Activated T-cell treated with anti-CD3 and anti-CD28 coated beads, Interleukin-2, amount 50 U/mL, for 72 hours (primary cell): ENCODE measurements at regions not wholly inside any gene's neighbourhood (a gene's known extent, or its start where the extent isn't known, plus 50 kb on each side); places are given as distances from the start of the nearest gene placed in this dataset.

Source experiments
- ATAC-seq, 2 donors: fragments of 150-1000 bp; cut with Tn5 transposase; replicated peaks in 1 of 2; 2 replicates each; pipeline ENCODE4 v1.10.0; 2021; ENCODE audit warnings: moderate library complexity in 2 of 2, mild to moderate bottlenecking in 1 of 2
- DNase-seq, 2 donors: peaks; one replicate each; pipeline ENCODE4 v3.0.0; 2021 to 2022; ENCODE audit warnings: mixed read lengths in 1 of 2
- H3K27ac Mint-ChIP-seq: one replicate; pipeline ENCODE4 v1.8.0; 2022; ENCODE audit warnings: mild to moderate bottlenecking, moderate library complexity, mixed read lengths
- H3K27me3 Mint-ChIP-seq: one replicate; pipeline ENCODE4 v1.8.0; 2022; ENCODE audit warnings: low read depth, mixed read lengths
- H3K36me3 Mint-ChIP-seq, 2 donors: one replicate each; pipeline ENCODE4 v1.8.0; 2022; ENCODE audit warnings: mixed read lengths in 2 of 2, mild to moderate bottlenecking in 1 of 2; ENCODE audit not compliant: insufficient read depth in 2 of 2
- H3K4me1 Mint-ChIP-seq: one replicate; pipeline ENCODE4 v1.8.0; 2022; ENCODE audit warnings: low read depth, mixed read lengths
- H3K4me3 Mint-ChIP-seq, 2 donors: one replicate each; pipeline ENCODE4 v1.8.0; 2022; ENCODE audit warnings: mild to moderate bottlenecking in 2 of 2, mixed read lengths in 2 of 2, moderate library complexity in 2 of 2
- H3K9me3 Mint-ChIP-seq, 2 donors: one replicate each; pipeline ENCODE4 v1.8.0; 2022; ENCODE audit warnings: mixed read lengths in 2 of 2

DNA sequence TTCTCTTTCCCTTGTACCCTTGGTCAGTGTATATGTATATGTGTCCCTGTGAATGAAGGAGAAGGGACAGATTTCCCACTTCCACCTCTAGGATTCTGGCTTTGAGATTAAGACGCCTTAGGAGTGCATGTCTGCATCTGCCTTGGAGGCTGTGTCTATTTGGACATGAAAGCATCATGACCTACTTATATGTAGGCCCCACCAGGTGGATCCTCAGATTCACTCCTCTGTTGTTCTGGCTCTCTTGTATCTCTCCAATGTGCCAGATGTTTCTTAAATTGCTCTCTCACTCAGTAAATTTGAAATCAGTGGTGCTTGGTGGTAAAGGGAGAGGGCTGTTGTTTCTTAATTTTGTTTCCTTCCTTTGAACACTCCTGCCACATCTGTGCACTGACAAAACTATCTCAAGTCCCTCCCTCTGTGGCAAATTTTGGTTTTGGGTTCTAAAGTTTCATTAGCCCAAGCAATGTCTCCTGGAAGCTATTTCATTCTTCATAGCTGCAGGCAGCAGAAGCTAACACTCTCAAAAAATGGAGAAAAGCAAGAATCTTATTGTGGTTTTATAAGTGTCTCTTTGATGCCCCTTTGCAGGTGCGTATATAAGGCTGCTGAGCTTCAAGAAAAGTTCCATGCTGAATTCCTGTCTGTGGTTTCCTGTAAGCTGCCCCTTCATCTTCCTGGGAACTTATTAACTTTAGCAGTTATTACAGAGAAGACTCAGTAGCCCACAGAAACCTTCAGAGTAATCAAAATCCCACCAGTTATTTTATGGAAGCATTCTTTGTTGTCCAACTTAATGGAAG, 179.7 kb upstream of the SETBP1 start:
- Mint-ChIP-seq H3K4me1 (no peaks in the 10 kb centered on the region), H3K36me3 (no peaks in the 10 kb centered on the region), H3K9me3 (no peaks in the 10 kb centered on the region), H3K4me3 (no peak overlapping the region), H3K27me3 (no peaks in the 10 kb centered on the region), H3K27ac (no peak overlapping the region)
- ATAC-seq (no peak), DNase-seq (no peak)

- H3K4me1 Mint-ChIP-seq, result no peaks in the 10 kb centered on the region
- ATAC-seq (no peak), DNase-seq (no peak)
- H3K36me3 Mint-ChIP-seq, result no peaks in the 10 kb centered on the region
- H3K9me3 Mint-ChIP-seq, result no peaks in the 10 kb centered on the region
- no peak overlapping the region for H3K4me3 Mint-ChIP-seq
- no peaks in the 10 kb centered on the region for H3K27me3 Mint-ChIP-seq
- no peak overlapping the region for H3K27ac Mint-ChIP-seq
Measured at GRCh38 chr18:44502221-44502620, 178.5 kb upstream of the SETBP1 start.

DNA sequence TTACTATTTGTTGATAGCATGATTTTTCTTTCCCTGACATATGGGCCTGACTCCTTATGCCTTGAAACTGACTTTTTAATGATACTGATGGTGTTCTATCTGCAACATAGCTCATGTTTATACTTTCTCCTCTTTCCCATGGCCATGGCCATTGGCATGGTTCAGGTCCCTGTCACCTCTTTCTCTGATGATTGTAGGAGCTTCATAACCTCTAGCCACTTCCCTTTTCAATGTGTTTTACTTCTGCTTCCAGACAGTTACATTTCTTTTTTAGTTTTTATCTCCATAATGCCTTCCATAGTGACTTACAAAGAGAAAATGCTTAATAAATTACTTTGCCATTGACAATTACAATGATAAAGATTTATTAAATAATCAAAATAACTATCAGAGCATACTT, 177.9 kb upstream of the SETBP1 start:
- H3K36me3 Mint-ChIP-seq, result no peaks in the 10 kb centered on the region
- ATAC-seq, result no peak
- DNase-seq, result no peak

DNA sequence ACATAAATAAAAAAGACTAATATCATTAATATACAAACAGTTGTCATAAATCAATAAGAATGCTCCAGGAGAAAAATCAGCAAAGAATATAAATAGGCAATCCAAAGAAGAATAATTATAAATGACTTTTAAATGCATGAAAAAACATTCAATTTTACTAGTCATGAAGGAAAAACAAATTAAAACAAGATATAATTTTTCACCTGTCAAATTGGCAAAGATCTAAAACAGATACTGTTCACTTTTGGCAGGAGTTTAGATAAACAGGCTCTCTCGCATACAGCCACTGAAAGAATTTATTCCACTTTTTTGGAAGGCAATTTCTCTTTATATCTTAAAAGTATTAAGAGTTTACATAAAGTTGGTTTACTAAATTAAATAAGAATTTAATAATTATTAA, 176.8 kb upstream of the SETBP1 start:
- H3K27me3 Mint-ChIP-seq, result no peaks in the 10 kb centered on the region
- H3K4me3 Mint-ChIP-seq, result no peak overlapping the region
- H3K27ac Mint-ChIP-seq, result no peak overlapping the region
- no peak for DNase-seq
- no peaks in the 10 kb centered on the region for H3K4me1 Mint-ChIP-seq
- no peak for ATAC-seq
- H3K36me3 Mint-ChIP-seq, result no peaks in the 10 kb centered on the region
- H3K9me3 Mint-ChIP-seq, result no peaks in the 10 kb centered on the region

More for the DNA sequence above, 177.9 kb upstream of the SETBP1 start:
- Mint-ChIP-seq H3K4me1 (no peaks in the 10 kb centered on the region), H3K27ac (no peak overlapping the region), H3K9me3 (no peaks in the 10 kb centered on the region), H3K4me3 (no peak overlapping the region), H3K27me3 (no peaks in the 10 kb centered on the region)

GRCh38 chr18:44507729-44508325, 172.9 kb upstream of the SETBP1 start:
- no peaks in the 10 kb centered on the region for H3K27me3 Mint-ChIP-seq
- no peaks in the 10 kb centered on the region for H3K9me3 Mint-ChIP-seq
- no peak overlapping the region for H3K4me3 Mint-ChIP-seq
- DNase-seq, result peak; percentile 18 to 21
- no peaks in the 10 kb centered on the region for H3K4me1 Mint-ChIP-seq
- peak; percentile 79 to 85 for ATAC-seq
- H3K36me3 Mint-ChIP-seq, result no peaks in the 10 kb centered on the region
- H3K27ac Mint-ChIP-seq, result no peak overlapping the region

DNA sequence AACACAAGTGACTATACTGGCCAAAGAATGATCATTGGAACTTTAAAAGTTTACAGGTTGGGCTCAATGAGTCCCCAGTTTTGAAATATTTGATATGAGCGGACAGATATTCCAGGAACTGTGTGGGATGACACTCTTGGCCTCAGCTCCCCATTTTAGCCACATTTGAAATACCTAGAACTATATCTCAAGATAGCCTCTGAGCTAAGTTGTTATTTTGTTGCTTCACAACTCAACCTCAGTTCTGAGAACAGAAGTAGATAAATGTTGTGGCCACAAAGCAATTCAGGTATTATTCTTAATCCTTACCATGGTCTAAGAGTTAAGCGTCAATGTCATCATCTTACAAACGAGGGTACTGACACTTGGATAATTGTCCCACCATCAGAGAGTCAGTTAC, 172.2 kb upstream of the SETBP1 start:
- H3K36me3 Mint-ChIP-seq, result no peaks in the 10 kb centered on the region
- no peak overlapping the region for H3K27ac Mint-ChIP-seq
- H3K4me1 Mint-ChIP-seq, result no peaks in the 10 kb centered on the region
- H3K4me3 Mint-ChIP-seq, result no peak overlapping the region
- ATAC-seq, result peak; percentile 36 to 49
- no peak for DNase-seq
- H3K27me3 Mint-ChIP-seq, result no peaks in the 10 kb centered on the region
- H3K9me3 Mint-ChIP-seq, result no peaks in the 10 kb centered on the region

GRCh38 chr18:44509048-44509447, 171.6 kb upstream of the SETBP1 start:
- Mint-ChIP-seq H3K27ac (no peak overlapping the region), H3K27me3 (no peaks in the 10 kb centered on the region), H3K9me3 (no peaks in the 10 kb centered on the region), H3K36me3 (no peaks in the 10 kb centered on the region), H3K4me3 (no peak overlapping the region), H3K4me1 (no peaks in the 10 kb centered on the region)
- no peak for ATAC-seq
- no peak for DNase-seq

- Mint-ChIP-seq H3K4me1 (no peaks in the 10 kb centered on the region), H3K36me3 (no peaks in the 10 kb centered on the region), H3K27ac (no peak overlapping the region), H3K4me3 (no peak overlapping the region), H3K27me3 (no peaks in the 10 kb centered on the region), H3K9me3 (no peaks in the 10 kb centered on the region)
- DNase-seq (no peak), ATAC-seq (no peak)
Measured at GRCh38 chr18:44510390-44510789, 170.3 kb upstream of the SETBP1 start.

DNA sequence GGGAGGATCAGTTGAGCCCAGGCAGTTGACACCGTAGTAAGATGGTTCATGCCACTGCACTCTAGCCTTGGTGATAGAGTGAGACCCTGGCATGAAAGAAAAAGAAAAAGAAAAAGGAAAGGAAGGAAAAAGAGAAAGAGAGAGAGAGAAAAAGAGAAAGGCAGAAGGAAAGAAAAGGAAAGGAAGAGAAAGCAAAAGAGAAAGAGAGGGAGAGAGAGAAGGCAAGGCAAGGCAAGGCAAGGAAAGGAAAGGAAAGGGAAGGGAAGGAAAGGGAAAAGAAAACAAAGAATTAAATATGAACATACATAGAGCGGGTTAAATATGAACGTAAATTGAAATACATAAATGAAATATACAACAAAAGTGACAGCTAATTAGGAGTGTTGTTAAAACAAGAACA, 167.5 kb upstream of the SETBP1 start:
- H3K27me3 Mint-ChIP-seq, result no peaks in the 10 kb centered on the region
- ATAC-seq (no peak), DNase-seq (no peak)
- peak overlapping the region; percentile 2 for H3K27ac Mint-ChIP-seq
- no peaks in the 10 kb centered on the region for H3K4me1 Mint-ChIP-seq
- no peak overlapping the region for H3K4me3 Mint-ChIP-seq
- no peaks in the 10 kb centered on the region for H3K9me3 Mint-ChIP-seq
- no peaks in the 10 kb centered on the region for H3K36me3 Mint-ChIP-seq

- Mint-ChIP-seq H3K4me3 (no peak overlapping the region), H3K36me3 (no peaks in the 10 kb centered on the region), H3K9me3 (no peaks in the 10 kb centered on the region), H3K27me3 (no peaks in the 10 kb centered on the region), H3K27ac (no peak overlapping the region), H3K4me1 (no peaks in the 10 kb centered on the region)
- no peak for DNase-seq
- no peak for ATAC-seq
Measured at GRCh38 chr18:44514106-44514505, 166.6 kb upstream of the SETBP1 start.

DNA sequence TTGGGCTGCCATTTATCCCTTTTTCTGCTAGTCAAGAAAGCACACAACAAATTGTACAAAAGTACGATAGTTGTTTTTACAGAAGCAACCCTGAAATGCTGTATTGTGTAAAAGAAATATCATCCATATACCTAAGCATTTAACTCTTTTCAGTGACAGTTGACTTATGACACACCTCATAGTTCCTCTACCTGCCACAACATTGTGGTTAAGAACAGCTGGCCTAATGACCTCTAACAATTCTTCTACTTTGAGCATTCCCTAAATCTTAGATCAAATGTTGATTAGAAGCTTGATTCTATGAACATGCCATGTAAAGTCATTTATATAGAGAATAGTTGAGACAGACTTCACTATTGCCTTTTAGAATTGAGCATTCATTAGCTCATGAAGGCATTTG, 165.9 kb upstream of the SETBP1 start:
- Mint-ChIP-seq H3K9me3 (no peaks in the 10 kb centered on the region), H3K36me3 (no peaks in the 10 kb centered on the region), H3K27me3 (no peaks in the 10 kb centered on the region), H3K4me1 (no peaks in the 10 kb centered on the region), H3K27ac (no peak overlapping the region), H3K4me3 (no peak overlapping the region)
- no peak for ATAC-seq
- DNase-seq, result no peak

- no peaks in the 10 kb centered on the region for H3K4me1 Mint-ChIP-seq
- no peak overlapping the region for H3K4me3 Mint-ChIP-seq
- no peaks in the 10 kb centered on the region for H3K36me3 Mint-ChIP-seq
Measured at GRCh38 chr18:44516450-44516849, 164.2 kb upstream of the SETBP1 start.

GRCh38 chr18:44517136-44517535, 163.6 kb upstream of the SETBP1 start:
- Mint-ChIP-seq H3K4me1 (no peaks in the 10 kb centered on the region), H3K9me3 (no peaks in the 10 kb centered on the region), H3K27ac (no peak overlapping the region), H3K4me3 (no peak overlapping the region), H3K27me3 (no peaks in the 10 kb centered on the region), H3K36me3 (no peaks in the 10 kb centered on the region)
- ATAC-seq (no peak), DNase-seq (no peak)

More at GRCh38 chr18:44516450-44516849, 164.2 kb upstream of the SETBP1 start:
- ATAC-seq, result no peak
- no peaks in the 10 kb centered on the region for H3K27me3 Mint-ChIP-seq
- no peaks in the 10 kb centered on the region for H3K9me3 Mint-ChIP-seq
- no peak overlapping the region for H3K27ac Mint-ChIP-seq
- DNase-seq, result no peak

DNA sequence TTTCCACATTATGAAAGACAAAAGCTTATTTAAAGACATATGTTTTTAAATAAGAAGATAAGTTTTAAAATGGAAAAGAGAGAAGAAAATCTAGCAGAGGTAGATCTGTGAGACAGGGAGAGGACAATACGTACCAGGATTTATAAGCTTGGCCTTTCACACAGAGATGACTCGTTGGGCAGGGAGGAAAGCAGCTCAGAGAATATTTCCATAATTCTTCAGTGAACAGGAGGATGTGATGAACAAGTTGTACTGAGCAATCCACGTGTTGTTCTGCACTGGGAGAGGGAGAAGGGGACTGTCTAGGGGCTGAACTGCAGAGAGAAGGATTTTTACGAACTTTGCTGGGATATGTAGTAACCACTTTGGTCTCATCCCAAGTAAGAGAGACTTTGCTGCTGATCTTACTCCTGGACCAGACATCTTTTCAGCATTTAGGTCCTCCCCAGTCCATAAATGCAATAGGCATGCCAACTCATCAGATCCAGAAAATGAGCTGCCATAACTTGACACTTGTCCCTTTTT, 162.5 kb upstream of the SETBP1 start:
- no peak for ATAC-seq
- no peaks in the 10 kb centered on the region for H3K36me3 Mint-ChIP-seq

More for the DNA sequence above, 162.5 kb upstream of the SETBP1 start:
- H3K9me3 Mint-ChIP-seq, result no peaks in the 10 kb centered on the region
- no peaks in the 10 kb centered on the region for H3K27me3 Mint-ChIP-seq
- no peaks in the 10 kb centered on the region for H3K4me1 Mint-ChIP-seq
- no peak overlapping the region for H3K4me3 Mint-ChIP-seq
- no peak overlapping the region for H3K27ac Mint-ChIP-seq
- no peak for DNase-seq
